GM19328 (cell line): ENCODE measurements at regions not wholly inside any gene's neighbourhood (a gene's known extent, or its start where the extent isn't known, plus 50 kb on each side); places are given as distances from the start of the nearest gene placed in this dataset.
"Not testable (repeated sequence)": the region's sequence is repeated elsewhere in the genome, so short reads cannot be mapped to it uniquely, and the experiment has no call there.

Experiments used
- ATAC-seq: cut with Tn5 transposase; IDR thresholded peaks from one replicate; pipeline ENCODE4 v1.9.1; 2021; ENCODE audit warnings: mild to moderate bottlenecking, moderate library complexity; ENCODE audit not compliant: unreplicated experiment

- no peak for ATAC-seq
Measured at GRCh38 chr5:92144824-92145223, 761.7 kb upstream of the ARRDC3 start.

- not testable (repeated sequence) for ATAC-seq
Measured at GRCh38 chr5:92132294-92132908, 749.3 kb upstream of the ARRDC3 start.

GRCh38 chr5:92126182-92126581 is 743.1 kb upstream of the ARRDC3 start:
- no peak for ATAC-seq

- no peak for ATAC-seq
Measured at GRCh38 chr5:92119110-92119509, 736.0 kb upstream of the ARRDC3 start.

- no peak for ATAC-seq
Measured at GRCh38 chr5:92106808-92107207, 723.7 kb upstream of the ARRDC3 start.

- no peak for ATAC-seq
Measured at GRCh38 chr5:92104126-92104525, 721.0 kb upstream of the ARRDC3 start.

- no peak for ATAC-seq
Measured at GRCh38 chr5:92102313-92102712, 719.2 kb upstream of the ARRDC3 start.

GRCh38 chr5:92092239-92092638 is 709.1 kb upstream of the ARRDC3 start:
- ATAC-seq: no peak

GRCh38 chr5:92086059-92086811 is 703.1 kb upstream of the ARRDC3 start:
- ATAC-seq: no peak

- no peak for ATAC-seq
Measured at GRCh38 chr5:92081958-92082712, 699.0 kb upstream of the ARRDC3 start.

- no peak for ATAC-seq
Measured at GRCh38 chr5:92070786-92071185, 687.7 kb upstream of the ARRDC3 start.

GRCh38 chr5:92064993-92065392 is 681.9 kb upstream of the ARRDC3 start:
- ATAC-seq: no peak

GRCh38 chr5:92051741-92052140 is 668.6 kb upstream of the ARRDC3 start:
- ATAC-seq: no peak

GRCh38 chr5:92050970-92051369 is 667.9 kb upstream of the ARRDC3 start:
- ATAC-seq: no peak

- ATAC-seq: no peak
Measured at GRCh38 chr5:92041911-92042660, 659.0 kb upstream of the ARRDC3 start.

- no peak for ATAC-seq
Measured at GRCh38 chr5:92041206-92041605, 658.1 kb upstream of the ARRDC3 start.

- ATAC-seq: not testable (repeated sequence)
Measured at GRCh38 chr5:92029792-92030191, 646.7 kb upstream of the ARRDC3 start.

- no peak for ATAC-seq
Measured at GRCh38 chr5:92023555-92023954, 640.4 kb upstream of the ARRDC3 start.

GRCh38 chr5:92023141-92023471 is 640.0 kb upstream of the ARRDC3 start:
- ATAC-seq: no peak

GRCh38 chr5:92022415-92023140 is 639.5 kb upstream of the ARRDC3 start:
- ATAC-seq: no peak
